Muscle layer of colon (tissue), 2 donors: ENCODE measurements at regions not wholly inside any gene's neighbourhood (a gene's known extent, or its start where the extent isn't known, plus 50 kb on each side); places are given as distances from the start of the nearest gene placed in this dataset.

Experiments used
- H3K27ac ChIP-seq: one replicate; pipeline ENCODE4 v1.7.0; 2013; ENCODE audit warnings: low read depth, mild to moderate bottlenecking, low read length, moderate library complexity
- H3K27me3 ChIP-seq, 2 donors: one replicate each; pipeline ENCODE4 v1.7.0; 2013; ENCODE audit warnings: low read length in 2 of 2, mild to moderate bottlenecking in 2 of 2; ENCODE audit not compliant: insufficient read depth in 2 of 2, control insufficient read depth in 1 of 2
- H3K36me3 ChIP-seq: one replicate; pipeline ENCODE4 v1.7.0; 2013; ENCODE audit warnings: mild to moderate bottlenecking, low read length; ENCODE audit not compliant: insufficient read depth
- H3K4me1 ChIP-seq: one replicate; pipeline ENCODE4 v1.7.0; 2013; ENCODE audit warnings: mild to moderate bottlenecking, low read length; ENCODE audit not compliant: insufficient read depth
- H3K4me3 ChIP-seq, 2 donors: one replicate each; pipeline ENCODE4 v1.7.0; 2013; ENCODE audit warnings: low read length in 2 of 2, low read depth in 1 of 2, mild to moderate bottlenecking in 1 of 2, moderate library complexity in 1 of 2
- H3K9ac ChIP-seq: one replicate; pipeline ENCODE4 v1.7.0; 2013; ENCODE audit warnings: low read length
- H3K9me3 ChIP-seq: one replicate; pipeline ENCODE4 v1.7.0; 2013; ENCODE audit warnings: mild to moderate bottlenecking, low read length
- donor health status: abdominal sarcoma.
- donor health status: Adenocarcinoma of cecum.

GRCh38 chr1:98457248-98457647, 204.3 kb upstream of the SNX7 start:
- Histone ChIP-seq H3K36me3 (no peaks in the 10 kb centered on the region), H3K27ac (no peak overlapping the region), H3K27me3 (no peaks in the 10 kb centered on the region), H3K4me1 (no peaks in the 10 kb centered on the region), H3K9ac (no peak overlapping the region), H3K4me3 (no peak overlapping the region), H3K9me3 (no peaks in the 10 kb centered on the region)

GRCh38 chr1:98454666-98455065, 206.9 kb upstream of the SNX7 start:
- Histone ChIP-seq H3K9me3 (no peaks in the 10 kb centered on the region), H3K9ac (no peak overlapping the region), H3K4me3 (no peak overlapping the region), H3K36me3 (no peaks in the 10 kb centered on the region), H3K27me3 (no peaks in the 10 kb centered on the region), H3K27ac (no peak overlapping the region), H3K4me1 (no peaks in the 10 kb centered on the region)

- Histone ChIP-seq H3K4me3 (no peak overlapping the region), H3K36me3 (no peaks in the 10 kb centered on the region), H3K27me3 (no peaks in the 10 kb centered on the region), H3K9me3 (no peaks in the 10 kb centered on the region), H3K27ac (no peak overlapping the region), H3K9ac (no peak overlapping the region), H3K4me1 (no peaks in the 10 kb centered on the region)
Observed at GRCh38 chr1:98453066-98453465, 208.5 kb upstream of the SNX7 start.

- no peaks in the 10 kb centered on the region for H3K27me3 ChIP-seq
- H3K4me3 ChIP-seq = no peak overlapping the region
- H3K4me1 ChIP-seq = no peaks in the 10 kb centered on the region
- H3K9me3 ChIP-seq = no peaks in the 10 kb centered on the region
- H3K9ac ChIP-seq = no peak overlapping the region
- H3K27ac ChIP-seq = no peak overlapping the region
- H3K36me3 ChIP-seq = no peaks in the 10 kb centered on the region
Observed at GRCh38 chr1:98452162-98452561, 209.4 kb upstream of the SNX7 start.

GRCh38 chr1:98441281-98441680, 220.2 kb upstream of the SNX7 start:
- H3K9ac ChIP-seq = no peak overlapping the region
- H3K4me3 ChIP-seq = no peak overlapping the region
- H3K4me1 ChIP-seq = no peaks in the 10 kb centered on the region
- H3K27me3 ChIP-seq = no peaks in the 10 kb centered on the region
- H3K9me3 ChIP-seq = no peaks in the 10 kb centered on the region
- no peak overlapping the region for H3K27ac ChIP-seq
- no peaks in the 10 kb centered on the region for H3K36me3 ChIP-seq

- no peak overlapping the region for H3K9ac ChIP-seq
- H3K4me1 ChIP-seq = no peaks in the 10 kb centered on the region
- H3K27ac ChIP-seq = no peak overlapping the region
- H3K4me3 ChIP-seq = no peak overlapping the region
- H3K27me3 ChIP-seq = no peaks in the 10 kb centered on the region
- H3K36me3 ChIP-seq = no peaks in the 10 kb centered on the region
- H3K9me3 ChIP-seq = no peaks in the 10 kb centered on the region
Observed at GRCh38 chr1:98439471-98439870, 222.1 kb upstream of the SNX7 start.

GRCh38 chr1:98437540-98437939, 224.0 kb upstream of the SNX7 start:
- no peaks in the 10 kb centered on the region for H3K9me3 ChIP-seq
- no peaks in the 10 kb centered on the region for H3K4me1 ChIP-seq
- no peaks in the 10 kb centered on the region for H3K36me3 ChIP-seq
- no peak overlapping the region for H3K4me3 ChIP-seq
- H3K27ac ChIP-seq = no peak overlapping the region
- H3K27me3 ChIP-seq = no peaks in the 10 kb centered on the region
- H3K9ac ChIP-seq = no peak overlapping the region

- Histone ChIP-seq H3K4me3 (no peak overlapping the region), H3K9me3 (no peaks in the 10 kb centered on the region), H3K36me3 (no peaks in the 10 kb centered on the region), H3K27ac (no peak overlapping the region), H3K27me3 (no peaks in the 10 kb centered on the region), H3K9ac (no peak overlapping the region), H3K4me1 (no peaks in the 10 kb centered on the region)
Observed at GRCh38 chr1:98437011-98437410, 224.5 kb upstream of the SNX7 start.

- Histone ChIP-seq H3K27ac (no peak overlapping the region), H3K4me3 (no peak overlapping the region), H3K4me1 (peaks cover 8% of the 10 kb centered on the region), H3K9ac (no peak overlapping the region), H3K9me3 (no peaks in the 10 kb centered on the region), H3K36me3 (no peaks in the 10 kb centered on the region), H3K27me3 (no peaks in the 10 kb centered on the region)
Observed at GRCh38 chr1:98429965-98430443, 231.5 kb upstream of the SNX7 start.

GRCh38 chr1:98428864-98429263, 232.7 kb upstream of the SNX7 start:
- no peaks in the 10 kb centered on the region for H3K9me3 ChIP-seq
- H3K4me1 ChIP-seq = peaks cover 8% of the 10 kb centered on the region
- no peak overlapping the region for H3K27ac ChIP-seq
- H3K36me3 ChIP-seq = no peaks in the 10 kb centered on the region
- no peaks in the 10 kb centered on the region for H3K27me3 ChIP-seq
- no peak overlapping the region for H3K9ac ChIP-seq
- no peak overlapping the region for H3K4me3 ChIP-seq

- H3K36me3 ChIP-seq = no peaks in the 10 kb centered on the region
- H3K9me3 ChIP-seq = no peaks in the 10 kb centered on the region
- no peak overlapping the region for H3K9ac ChIP-seq
- peaks cover 8% of the 10 kb centered on the region for H3K4me1 ChIP-seq
- no peaks in the 10 kb centered on the region for H3K27me3 ChIP-seq
- H3K27ac ChIP-seq = no peak overlapping the region
- no peak overlapping the region for H3K4me3 ChIP-seq
Observed at GRCh38 chr1:98427664-98428063, 233.9 kb upstream of the SNX7 start.

GRCh38 chr1:98426092-98426491, 235.4 kb upstream of the SNX7 start:
- H3K27me3 ChIP-seq = no peaks in the 10 kb centered on the region
- H3K9ac ChIP-seq = no peak overlapping the region
- H3K4me1 ChIP-seq = peaks cover 8% of the 10 kb centered on the region
- H3K9me3 ChIP-seq = no peaks in the 10 kb centered on the region
- no peak overlapping the region for H3K27ac ChIP-seq
- no peak overlapping the region for H3K4me3 ChIP-seq
- H3K36me3 ChIP-seq = no peaks in the 10 kb centered on the region
